T-helper 1 cell treated with Interleukin-12 subunit alpha and Interleukin-12 subunit beta and Interleukin-4 antibody, amounts not matched to agents 30 ng/mL and 1 ng/mL, for 36 hours (primary cell): ENCODE measurements at regions not wholly inside any gene's neighbourhood (a gene's known extent, or its start where the extent isn't known, plus 50 kb on each side); places are given as distances from the start of the nearest gene placed in this dataset.

Source experiments
- intact Hi-C: fragments of 100-400 bp; cut with micrococcal nuclease; formaldehyde crosslinking; loops from one replicate; pipeline ENCODE4 v1.15.1; 2024

DNA sequence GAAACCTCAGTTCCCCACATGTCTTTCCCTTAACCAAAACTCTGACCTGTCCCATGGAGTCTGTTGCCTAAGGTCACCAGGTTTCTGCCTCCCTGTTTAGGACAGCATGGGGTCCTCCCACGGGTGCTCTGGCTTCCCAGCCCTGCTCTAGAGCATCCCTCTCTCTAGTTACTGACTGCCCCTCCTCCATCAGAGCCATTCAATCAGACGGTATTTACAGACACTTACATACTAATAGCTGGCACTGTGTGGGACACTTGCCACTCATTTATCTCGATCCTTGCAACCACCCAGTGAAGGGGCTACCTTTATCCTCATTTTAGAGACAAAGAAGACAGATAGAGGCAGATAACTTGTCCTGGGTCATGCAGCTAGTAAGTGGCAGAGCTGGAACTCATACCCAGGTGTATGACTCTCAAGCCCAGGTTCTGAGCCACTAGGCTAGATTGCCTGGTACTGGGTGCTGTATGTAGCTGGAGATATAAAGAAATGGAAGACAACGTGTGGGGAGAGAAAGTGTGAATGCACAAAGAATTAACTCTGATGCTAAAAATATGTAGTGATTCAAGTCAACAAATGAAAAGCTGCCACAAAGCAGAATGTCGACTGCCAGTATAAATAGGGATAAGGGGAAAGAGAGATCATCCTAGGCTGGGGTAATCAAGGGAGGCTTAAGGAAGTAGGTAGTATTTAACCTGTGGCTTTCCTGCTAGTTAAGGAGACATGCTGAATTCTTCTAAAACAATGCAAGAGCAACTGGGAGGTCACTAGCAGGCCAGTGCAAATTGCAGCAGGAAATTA, 52.5 kb upstream of the PDE8B start:
- intact Hi-C loops = no loop called here

DNA sequence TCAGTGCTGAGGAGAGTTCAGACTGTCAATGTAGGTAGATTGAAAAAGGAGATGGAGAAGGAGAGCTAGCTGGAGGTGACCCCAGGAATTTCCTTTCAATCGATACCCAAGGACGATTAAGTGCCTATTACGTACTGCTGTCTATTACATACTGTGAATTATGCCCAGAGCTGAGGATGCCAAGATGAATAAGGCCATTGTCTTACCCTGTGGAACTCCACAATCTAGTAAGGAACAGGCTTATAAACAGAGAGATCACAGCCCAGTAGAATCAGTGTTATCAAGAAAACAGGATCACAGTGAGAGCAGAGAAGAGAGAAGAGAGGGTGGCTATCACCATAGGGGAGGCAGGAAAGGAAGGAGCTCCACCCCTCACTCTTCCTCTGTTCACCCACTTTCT, 54.1 kb upstream of the PDE8B start:
- intact Hi-C loops = no loop called here

DNA sequence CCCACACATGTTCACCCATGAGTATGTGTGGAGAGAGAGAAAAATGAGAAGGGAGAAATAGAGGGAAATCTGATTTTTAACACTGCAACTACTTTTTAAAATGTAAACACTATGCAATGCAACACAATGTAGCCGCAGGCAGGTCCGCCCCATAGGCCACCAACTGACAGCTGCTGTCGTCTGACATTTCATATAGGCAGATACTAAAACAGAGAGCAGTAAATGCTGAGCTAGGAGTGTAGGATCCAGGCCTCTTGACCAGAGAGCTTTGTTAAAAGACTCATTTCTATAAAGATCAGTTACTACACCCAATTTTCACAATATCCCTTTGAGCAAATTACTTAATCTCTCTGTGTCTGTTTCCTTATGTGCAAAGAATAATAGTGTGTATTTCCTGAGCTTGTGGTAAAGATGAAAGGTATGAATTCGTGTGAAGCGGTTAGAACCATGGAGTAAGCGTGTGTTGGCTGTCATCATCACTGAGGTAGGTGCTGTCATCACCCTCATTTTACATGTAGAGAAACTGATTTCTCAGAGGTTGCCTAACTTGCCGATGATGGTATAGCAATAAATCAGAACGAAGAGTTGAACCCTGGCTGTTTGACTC, 55.2 kb upstream of the PDE8B start:
- intact Hi-C loops = no loop called here

- intact Hi-C loops = no loop called here
These were observed 58.0 kb upstream of the PDE8B start for GRCh38 chr5:77152441-77152840.

GRCh38 chr5:77151501-77151900, 59.0 kb upstream of the PDE8B start:
- intact Hi-C loops = no loop called here

DNA sequence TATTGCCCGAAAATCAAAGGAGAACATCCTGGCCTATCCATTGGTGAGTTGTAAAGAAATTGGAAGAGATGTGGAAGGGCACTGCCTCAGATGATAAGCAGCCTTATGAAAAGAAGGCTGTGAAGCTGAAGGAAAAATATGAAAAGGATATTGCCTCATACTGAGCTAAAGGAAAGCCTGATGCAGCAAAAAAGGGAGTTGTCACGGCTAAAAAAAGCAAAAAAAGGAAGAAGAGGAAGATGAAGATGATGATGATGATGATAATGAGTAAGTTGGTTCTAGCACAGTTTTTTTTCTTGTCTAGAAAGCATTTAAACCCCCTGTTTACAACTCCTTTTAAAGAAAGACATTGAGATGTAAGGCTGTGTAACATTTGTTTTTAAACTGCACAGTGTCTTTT, 59.8 kb upstream of the ZBED3 start:
- intact Hi-C loops = loop anchor here (10.0 kb wide), 4 partner anchors 478 to 1208 kb away; partner anchors contain the start of gene AP3B1

DNA sequence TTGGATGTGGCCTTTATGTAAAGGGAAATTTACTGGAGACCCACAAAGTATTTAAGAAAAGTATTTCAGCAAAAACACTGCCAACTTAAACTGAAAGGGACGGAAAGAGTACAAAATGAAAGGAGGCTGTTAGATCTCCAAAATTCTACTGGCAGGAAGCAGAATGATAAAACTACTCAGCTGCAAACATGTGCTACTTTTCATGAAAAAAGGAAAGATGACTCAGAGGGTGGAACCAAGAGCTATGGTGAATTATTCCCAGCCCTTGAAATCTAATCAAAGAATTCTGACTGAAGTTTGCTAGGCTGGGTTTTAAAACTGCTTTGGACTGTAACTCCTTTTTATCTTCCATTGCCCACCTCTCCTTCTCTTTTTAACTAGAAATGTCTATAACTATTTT, 58.6 kb upstream of the ZBED3 start:
- intact Hi-C loops = loop anchor here (10.0 kb wide), 4 partner anchors 479 to 1209 kb away; partner anchors contain the start of gene AP3B1

DNA sequence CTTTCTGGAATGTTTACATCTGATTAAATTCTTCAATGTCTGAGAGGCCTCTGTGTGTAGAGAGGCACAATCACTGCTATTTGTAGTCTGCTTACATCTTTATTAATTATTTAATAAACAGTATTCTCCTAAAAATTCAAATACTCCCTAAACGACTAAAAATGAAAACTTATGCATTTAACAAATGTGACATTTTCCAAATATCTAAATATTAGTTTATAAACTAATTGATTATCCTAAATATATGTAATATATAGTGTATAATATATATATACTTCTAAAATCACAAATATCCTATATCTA, 57.7 kb upstream of the ZBED3 start:
- intact Hi-C loops = loop anchor here (1.0 to 10.0 kb wide), 9 partner anchors 95 to 1210 kb away; partner anchors contain the start of genes AP3B1 and WDR41

- intact Hi-C loops = loop anchor here (1.0 to 10.0 kb wide), 9 partner anchors 95 to 1211 kb away; partner anchors contain the start of genes AP3B1 and WDR41
These were observed 57.1 kb upstream of the ZBED3 start for GRCh38 chr5:77143998-77144836.

- intact Hi-C loops = loop anchor here (10.0 kb wide), 4 partner anchors 484 to 1214 kb away; partner anchors contain the start of gene AP3B1
These were observed 53.3 kb upstream of the ZBED3 start for GRCh38 chr5:77140350-77140749.

DNA sequence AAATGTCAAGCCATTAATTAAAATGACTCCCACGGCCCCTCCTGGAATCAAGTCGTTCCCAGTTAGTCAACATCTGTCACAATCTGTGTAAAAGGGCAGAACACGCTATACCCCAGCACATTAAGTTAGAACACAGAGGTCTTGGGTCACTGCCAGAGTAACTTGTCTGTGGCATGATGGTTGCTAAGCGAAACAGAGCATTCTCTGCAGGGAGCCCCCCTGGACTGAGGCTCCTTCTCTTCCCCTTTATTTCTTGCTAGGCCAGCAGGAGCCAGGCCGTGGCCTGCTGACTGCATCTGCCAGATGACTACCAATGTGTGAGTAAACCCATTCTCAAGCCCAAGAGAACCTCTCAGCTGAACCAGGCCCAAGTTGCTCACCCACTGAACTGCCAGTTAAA, 51.9 kb upstream of the ZBED3 start:
- intact Hi-C loops = no loop called here
